Lower leg skin (tissue), 4 donors: ENCODE measurements at regions not wholly inside any gene's neighbourhood (a gene's known extent, or its start where the extent isn't known, plus 50 kb on each side); places are given as distances from the start of the nearest gene placed in this dataset.

Experiments used
- DNase-seq, 2 donors: peaks; one replicate each; pipeline ENCODE4 v3.0.0-alpha.2; 2019; ENCODE audit warnings: low spot score in 2 of 2
- H3K4me3 ChIP-seq: fragments of 200-600 bp; sonication (generic); 2 replicates; pipeline ENCODE4 v1.5.1; 2017; ENCODE audit warnings: mild to moderate bottlenecking, low read depth; ENCODE audit not compliant: poor library complexity, severe bottlenecking
- POLR2A ChIP-seq, 2 donors: fragments of 450-650 bp; IDR thresholded peaks; one replicate each; pipeline ENCODE4 v1.6.1; 2016 to 2017; ENCODE audit warnings: antibody characterized with exemption in 2 of 2, mild to moderate bottlenecking in 1 of 2, moderate library complexity in 1 of 2
- WGBS, 2 donors: methylation state at CpG; one replicate each; pipeline ENCODE4 v1.1.5; 2018; 5-methylcytosine and 5-hydroxymethylcytosine counted together
- intact Hi-C: fragments of 100-400 bp; cut with DNase I; formaldehyde crosslinking; loops from one replicate; pipeline ENCODE4 v1.15.0; 2023; ENCODE audit warnings: low total_unique reads
- TF ChIP-seq, protein P1 (sequence below), 3 donors: fragments of 450-650 bp; IDR thresholded peaks; one replicate each; pipeline ENCODE4 v1.5.1; 2016; ENCODE audit warnings: antibody characterized with exemption in 3 of 3, mild to moderate bottlenecking in 3 of 3, moderate library complexity in 2 of 3

DNA sequence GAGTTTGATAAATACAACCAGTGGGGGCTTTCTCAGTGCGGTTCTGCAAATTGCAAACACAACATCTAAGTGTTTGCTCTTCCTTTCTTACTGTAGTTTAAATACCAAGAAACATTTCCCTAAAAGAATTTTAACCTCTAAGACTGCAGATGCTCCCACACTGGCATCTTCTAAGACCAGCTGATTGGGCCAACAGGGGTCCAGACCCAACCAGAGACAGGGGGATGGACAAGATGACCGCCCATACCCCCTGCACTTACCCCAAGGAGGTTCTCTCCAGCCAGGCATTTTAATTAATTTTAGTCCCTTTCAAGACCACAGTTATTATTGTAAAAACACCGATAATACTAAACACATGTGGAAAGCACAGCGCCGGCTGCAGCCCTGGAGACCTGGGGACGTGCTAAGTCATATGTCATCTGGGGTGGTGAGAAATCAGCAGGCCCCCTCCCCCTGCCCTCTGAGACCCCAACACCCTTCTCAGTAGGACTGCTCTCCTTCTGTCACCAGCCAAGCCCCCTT, 242.3 kb downstream of the SOX9 start:
- intact Hi-C loops: no loop called here
- DNase-seq: no peak
- no peak overlapping the region for H3K4me3 ChIP-seq
- TF ChIP-seq POLR2A (IDR thresholded peaks at IDR 0.05): no peak
- TF ChIP-seq, protein P1, sequence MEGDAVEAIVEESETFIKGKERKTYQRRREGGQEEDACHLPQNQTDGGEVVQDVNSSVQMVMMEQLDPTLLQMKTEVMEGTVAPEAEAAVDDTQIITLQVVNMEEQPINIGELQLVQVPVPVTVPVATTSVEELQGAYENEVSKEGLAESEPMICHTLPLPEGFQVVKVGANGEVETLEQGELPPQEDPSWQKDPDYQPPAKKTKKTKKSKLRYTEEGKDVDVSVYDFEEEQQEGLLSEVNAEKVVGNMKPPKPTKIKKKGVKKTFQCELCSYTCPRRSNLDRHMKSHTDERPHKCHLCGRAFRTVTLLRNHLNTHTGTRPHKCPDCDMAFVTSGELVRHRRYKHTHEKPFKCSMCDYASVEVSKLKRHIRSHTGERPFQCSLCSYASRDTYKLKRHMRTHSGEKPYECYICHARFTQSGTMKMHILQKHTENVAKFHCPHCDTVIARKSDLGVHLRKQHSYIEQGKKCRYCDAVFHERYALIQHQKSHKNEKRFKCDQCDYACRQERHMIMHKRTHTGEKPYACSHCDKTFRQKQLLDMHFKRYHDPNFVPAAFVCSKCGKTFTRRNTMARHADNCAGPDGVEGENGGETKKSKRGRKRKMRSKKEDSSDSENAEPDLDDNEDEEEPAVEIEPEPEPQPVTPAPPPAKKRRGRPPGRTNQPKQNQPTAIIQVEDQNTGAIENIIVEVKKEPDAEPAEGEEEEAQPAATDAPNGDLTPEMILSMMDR (IDR thresholded peaks at IDR 0.05): no peak
- WGBS, 2 donors: 61 to 69% methylated on average over 6 of the region's 6 CpGs

- intact Hi-C loops: no loop called here
- H3K4me3 ChIP-seq: no peak overlapping the region
- DNase-seq: no peak
- TF ChIP-seq, protein P1 (IDR thresholded peaks at IDR 0.05): no peak
- TF ChIP-seq POLR2A (IDR thresholded peaks at IDR 0.05): no peak
- WGBS, 2 donors: 66 to 70% methylated on average over 6 of the region's 6 CpGs
Observed at GRCh38 chr17:72365857-72366414, 245.1 kb downstream of the SOX9 start.

DNA sequence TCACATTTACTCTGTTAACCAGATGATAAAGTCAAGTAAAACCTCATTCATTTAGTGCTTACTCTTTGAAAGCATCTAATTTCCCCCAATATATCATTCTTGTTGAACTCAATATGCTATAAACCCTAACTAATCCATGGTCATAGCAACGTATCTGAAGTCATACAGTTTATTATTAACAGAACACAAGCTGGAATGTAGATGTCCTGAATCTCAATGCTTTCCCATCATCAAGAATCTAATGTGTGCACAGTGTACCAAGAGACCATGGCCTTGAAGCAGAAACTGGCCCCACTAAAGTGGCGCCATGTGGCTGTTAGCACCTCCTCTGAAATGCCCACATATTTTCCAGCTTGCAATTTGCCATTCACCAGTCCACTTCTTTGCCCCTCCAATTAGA, 245.8 kb downstream of the SOX9 start:
- DNase-seq: no peak
- no peak overlapping the region for H3K4me3 ChIP-seq
- intact Hi-C loops: no loop called here
- 80 to 84% methylated on average over 2 of the region's 2 CpGs for WGBS, 2 donors
- no peak for TF ChIP-seq POLR2A (IDR thresholded peaks at IDR 0.05)
- TF ChIP-seq, protein P1 (IDR thresholded peaks at IDR 0.05): no peak

GRCh38 chr17:72368191-72368590, 247.4 kb downstream of the SOX9 start:
- intact Hi-C loops: no loop called here
- H3K4me3 ChIP-seq: no peak overlapping the region
- TF ChIP-seq POLR2A (IDR thresholded peaks at IDR 0.05): no peak
- TF ChIP-seq, protein P1 (IDR thresholded peaks at IDR 0.05): no peak
- DNase-seq: no peak
- 75 to 86% methylated on average over 4 of the region's 4 CpGs for WGBS, 2 donors

DNA sequence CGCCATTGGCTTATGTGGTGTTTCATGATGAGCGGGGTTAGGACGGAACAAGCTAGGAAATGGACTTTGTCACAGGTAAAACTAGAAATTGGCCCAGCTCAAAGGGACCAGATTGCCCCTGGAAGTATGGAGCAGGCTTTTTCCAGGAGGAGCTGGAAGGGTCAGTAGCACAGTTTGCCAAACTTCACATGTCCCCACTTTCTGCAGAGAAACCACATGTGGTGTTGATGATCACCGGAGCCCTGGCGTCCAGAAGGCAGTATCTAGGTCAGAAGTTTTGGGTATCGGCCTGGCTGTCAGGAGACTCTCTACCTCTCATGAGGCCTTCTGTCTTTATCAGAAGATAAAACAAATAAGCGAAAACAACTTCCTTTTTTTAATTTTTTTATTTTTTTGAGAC, 248.5 kb downstream of the SOX9 start:
- TF ChIP-seq, protein P1 (IDR thresholded peaks at IDR 0.05): no peak
- TF ChIP-seq POLR2A (IDR thresholded peaks at IDR 0.05): no peak
- no peak for DNase-seq
- WGBS, 2 donors: 90 to 91% methylated on average over 7 of the region's 7 CpGs
- intact Hi-C loops: no loop called here
- no peak overlapping the region for H3K4me3 ChIP-seq

DNA sequence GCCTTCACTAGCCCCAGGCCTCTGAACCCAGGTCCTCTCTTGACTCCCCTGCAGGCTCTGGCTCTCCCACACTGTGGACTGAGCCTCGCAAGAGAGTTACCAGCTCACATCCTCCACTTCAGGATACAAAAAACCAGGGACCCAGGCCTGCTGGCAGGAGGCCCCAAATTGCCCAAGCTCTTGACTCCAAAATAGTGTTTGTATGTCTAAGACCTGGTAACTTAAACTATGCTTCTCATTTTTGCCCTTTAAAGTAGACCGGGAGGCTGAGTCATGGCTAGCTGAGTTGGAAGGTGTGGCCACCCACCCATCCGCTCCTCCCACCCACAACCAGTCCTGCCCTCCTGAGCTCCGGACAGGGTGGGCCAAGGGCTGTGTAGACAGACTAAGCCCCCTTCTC, 250.0 kb downstream of the SOX9 start:
- WGBS, 2 donors: 72 to 78% methylated on average over 4 of the region's 4 CpGs
- no peak overlapping the region for H3K4me3 ChIP-seq
- intact Hi-C loops: no loop called here
- no peak for DNase-seq
- TF ChIP-seq, protein P1 (IDR thresholded peaks at IDR 0.05): no peak
- TF ChIP-seq POLR2A (IDR thresholded peaks at IDR 0.05): no peak
